ELR (cell line): ENCODE measurements at regions not wholly inside any gene's neighbourhood (a gene's known extent, or its start where the extent isn't known, plus 50 kb on each side); places are given as distances from the start of the nearest gene placed in this dataset.

Experiments
- DNase-seq: peaks from one replicate; pipeline ENCODE4 v3.0.0-alpha.2; 2015; ENCODE audit warnings: low read depth

GRCh38 chr2:61722318-61722717 lies 131.5 kb downstream of the FAM161A start:
- DNase-seq: no peak

- no peak for DNase-seq
Observed at GRCh38 chr2:61721382-61721781, 132.5 kb downstream of the FAM161A start.

- DNase-seq: peak; percentile 18
Observed at GRCh38 chr2:61720911-61721310, 132.9 kb downstream of the FAM161A start.

- DNase-seq: no peak
Observed at GRCh38 chr2:61718965-61719364, 134.9 kb downstream of the FAM161A start.

GRCh38 chr2:61715506-61715905 lies 138.4 kb downstream of the FAM161A start:
- peak; percentile 26 for DNase-seq

- no peak for DNase-seq
Observed at GRCh38 chr2:61714210-61714609, 139.7 kb downstream of the FAM161A start.

- DNase-seq: no peak
Observed at GRCh38 chr2:61713457-61713856, 140.4 kb downstream of the FAM161A start.

GRCh38 chr2:61712060-61712459 lies 141.8 kb downstream of the FAM161A start:
- no peak for DNase-seq

- no peak for DNase-seq
Observed at GRCh38 chr2:61710711-61711110, 143.1 kb downstream of the FAM161A start.

GRCh38 chr2:61707984-61708852 lies 145.6 kb downstream of the FAM161A start:
- peak; percentile 64 for DNase-seq

- no peak for DNase-seq
Observed at GRCh38 chr2:61705625-61706024, 148.2 kb downstream of the FAM161A start.

- DNase-seq: no peak
Observed at GRCh38 chr2:61704364-61704763, 149.5 kb downstream of the FAM161A start.

- DNase-seq: no peak
Observed at GRCh38 chr2:61702088-61702467, 151.8 kb downstream of the FAM161A start.

GRCh38 chr2:61700464-61700863 lies 153.4 kb downstream of the FAM161A start:
- no peak for DNase-seq

GRCh38 chr2:61694312-61695274 lies 156.4 kb upstream of the XPO1 start:
- peak; percentile 96 for DNase-seq

GRCh38 chr2:61693744-61694143 lies 155.6 kb upstream of the XPO1 start:
- DNase-seq: no peak

- no peak for DNase-seq
Observed at GRCh38 chr2:61690078-61690596, 152.0 kb upstream of the XPO1 start.

GRCh38 chr2:61689568-61689967 lies 151.4 kb upstream of the XPO1 start:
- peak; percentile 53 for DNase-seq

- DNase-seq: no peak
Observed at GRCh38 chr2:61688369-61689334, 150.5 kb upstream of the XPO1 start.

- DNase-seq: no peak
Observed at GRCh38 chr2:61679096-61679495, 140.9 kb upstream of the XPO1 start.

GRCh38 chr2:61677942-61678341 lies 139.8 kb upstream of the XPO1 start:
- no peak for DNase-seq
